Sciatic nerve (tissue), 2 donors: ENCODE measurements at regions not wholly inside any gene's neighbourhood (a gene's known extent, or its start where the extent isn't known, plus 50 kb on each side); places are given as distances from the start of the nearest gene placed in this dataset.

Source experiments
- ATAC-seq: fragments of 200-7000 bp; cut with Tn5 transposase; one replicate; pipeline ENCODE4 v1.9.1; 2020; ENCODE audit warnings: mild to moderate bottlenecking, moderate library complexity
- DNase-seq: peaks from one replicate; pipeline ENCODE4 v3.0.0-alpha.2; 2020; ENCODE audit warnings: low spot score
- intact Hi-C: fragments of 100-400 bp; cut with DNase I; formaldehyde crosslinking; loops from one replicate; pipeline ENCODE4 v1.14.2; 2022
- donor health status: DM: no; HTN: no; CAD: no.
- donor health status: DM: no; HTN: no; CAD: no.

- ATAC-seq: peak; percentile 48
- no peak for DNase-seq
- intact Hi-C loops: loop anchor here (10.0 kb wide), 1 partner anchor 178 kb away; the partner anchor contains the start of gene FOXO1
These were observed 179.8 kb downstream of the FOXO1 start for GRCh38 chr13:40486518-40487163.

GRCh38 chr13:40488869-40489391 is 177.5 kb downstream of the FOXO1 start:
- no peak for ATAC-seq
- no peak for DNase-seq
- intact Hi-C loops: loop anchor here (10.0 kb wide), 1 partner anchor 176 kb away; the partner anchor contains the start of gene FOXO1

- ATAC-seq (no peak), DNase-seq (no peak)
- intact Hi-C loops: no loop called here
These were observed 176.2 kb downstream of the FOXO1 start for GRCh38 chr13:40490086-40490758.

GRCh38 chr13:40492511-40492910 is 173.9 kb downstream of the FOXO1 start:
- ATAC-seq: no peak
- DNase-seq: no peak
- intact Hi-C loops: no loop called here

GRCh38 chr13:40494513-40494912 is 171.9 kb downstream of the FOXO1 start:
- intact Hi-C loops: no loop called here
- ATAC-seq (peak; percentile 62), DNase-seq (no peak)

DNA sequence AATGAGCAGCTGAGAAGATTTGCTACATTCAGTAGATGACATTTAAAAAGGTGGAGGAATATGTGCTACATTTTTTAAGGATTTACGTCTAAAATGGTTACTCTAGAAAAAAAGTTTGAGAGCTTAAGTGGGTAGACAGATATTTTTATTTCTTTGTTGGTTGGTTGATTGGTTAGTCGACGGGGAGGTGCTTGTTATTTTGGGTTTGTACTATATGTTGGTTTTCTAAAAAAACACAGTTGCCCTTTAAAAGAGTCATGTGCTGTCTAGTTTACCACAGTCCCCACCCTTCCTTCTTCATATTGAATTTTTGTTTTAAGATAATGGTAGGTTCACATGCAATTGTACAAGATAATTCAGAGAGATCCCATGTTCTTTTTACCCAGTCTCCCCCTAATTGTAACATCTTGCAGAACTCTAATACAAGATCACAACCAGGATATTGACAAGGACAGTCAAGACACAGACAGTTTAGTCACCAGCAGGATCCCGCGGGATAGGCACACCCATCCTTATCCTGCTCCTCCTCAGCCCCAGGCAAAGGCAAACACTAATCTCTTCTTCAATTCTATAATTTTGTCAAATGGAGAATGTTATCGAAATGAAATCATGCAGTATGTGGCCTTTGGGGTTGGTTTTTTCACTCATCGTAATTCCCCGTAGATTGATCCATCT is 171.4 kb downstream of the FOXO1 start:
- DNase-seq (no peak), ATAC-seq (no peak)
- intact Hi-C loops: no loop called here

- no peak for ATAC-seq
- intact Hi-C loops: no loop called here
- DNase-seq: no peak
These were observed 170.8 kb downstream of the FOXO1 start for GRCh38 chr13:40495621-40496001.

DNA sequence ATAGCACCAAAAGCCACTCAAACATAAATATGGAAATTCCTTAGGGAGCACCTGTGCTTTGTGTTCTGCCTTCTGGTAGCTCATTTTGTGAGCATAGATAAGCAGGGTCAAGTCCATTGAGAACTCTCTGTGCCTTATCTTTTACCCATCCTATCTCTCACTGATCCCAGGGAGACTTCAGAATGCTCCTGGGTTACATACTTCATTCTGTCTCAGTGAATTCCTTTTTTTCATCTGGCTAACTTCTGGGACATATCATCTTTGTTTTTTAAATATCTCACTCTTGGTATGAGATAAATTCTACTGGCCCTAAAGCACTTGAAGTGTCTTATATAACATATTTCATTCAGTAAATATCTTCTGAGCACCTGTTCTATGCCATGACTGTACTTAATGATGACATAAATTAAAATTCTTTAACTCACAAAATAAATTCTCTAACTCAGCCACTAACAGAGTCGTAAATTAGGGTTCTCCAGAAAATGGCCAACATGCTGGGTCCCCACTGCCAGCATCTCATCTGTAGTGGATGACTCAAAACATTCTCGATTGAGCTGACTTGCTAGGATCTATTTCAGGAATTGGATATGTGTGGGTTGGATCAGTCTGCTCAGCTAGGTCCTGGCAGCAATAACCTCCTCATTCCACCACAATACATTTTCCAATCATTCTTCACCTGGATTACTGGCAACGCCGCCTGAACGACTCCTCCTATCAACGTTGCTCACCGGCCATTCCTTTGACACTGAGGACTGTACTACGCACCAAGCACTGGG is 170.2 kb downstream of the FOXO1 start:
- intact Hi-C loops: no loop called here
- no peak for ATAC-seq
- no peak for DNase-seq

- DNase-seq (no peak), ATAC-seq (no peak)
- intact Hi-C loops: no loop called here
These were observed 168.0 kb downstream of the FOXO1 start for GRCh38 chr13:40498461-40498860.

- DNase-seq (no peak), ATAC-seq (no peak)
- intact Hi-C loops: no loop called here
These were observed 164.2 kb downstream of the FOXO1 start for GRCh38 chr13:40502236-40502635.

GRCh38 chr13:40503011-40503410 is 163.4 kb downstream of the FOXO1 start:
- no peak for DNase-seq
- no peak for ATAC-seq
- intact Hi-C loops: no loop called here

DNA sequence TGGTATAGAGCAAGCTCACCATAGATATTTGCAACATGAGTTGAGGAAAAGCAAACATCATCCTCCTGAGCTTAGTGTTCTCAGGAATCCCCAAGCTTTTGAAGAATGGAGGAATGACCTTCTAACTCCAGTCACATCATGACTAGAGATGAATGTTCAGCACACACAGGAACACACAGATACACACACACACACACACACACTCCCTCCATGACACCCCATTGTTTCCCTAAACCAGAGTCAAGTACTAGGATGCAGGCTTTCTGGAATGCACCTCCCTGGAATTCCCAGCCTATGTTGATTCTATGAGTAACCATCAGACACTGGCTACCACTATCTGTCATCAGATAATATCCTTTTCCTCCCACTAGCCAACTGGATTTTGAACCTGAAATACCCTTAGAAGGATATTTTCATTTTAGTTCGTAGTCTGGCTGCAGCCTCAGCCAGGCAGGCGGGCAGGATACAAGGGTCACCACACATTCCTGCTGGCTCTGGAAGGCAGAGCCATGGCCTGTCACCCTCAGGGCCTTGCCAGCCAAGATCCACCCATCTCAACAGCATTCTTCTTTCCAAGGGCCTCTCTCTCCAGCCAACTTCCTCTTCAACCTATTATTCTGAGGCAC is 162.4 kb downstream of the FOXO1 start:
- intact Hi-C loops: no loop called here
- ATAC-seq (no peak), DNase-seq (no peak)

DNA sequence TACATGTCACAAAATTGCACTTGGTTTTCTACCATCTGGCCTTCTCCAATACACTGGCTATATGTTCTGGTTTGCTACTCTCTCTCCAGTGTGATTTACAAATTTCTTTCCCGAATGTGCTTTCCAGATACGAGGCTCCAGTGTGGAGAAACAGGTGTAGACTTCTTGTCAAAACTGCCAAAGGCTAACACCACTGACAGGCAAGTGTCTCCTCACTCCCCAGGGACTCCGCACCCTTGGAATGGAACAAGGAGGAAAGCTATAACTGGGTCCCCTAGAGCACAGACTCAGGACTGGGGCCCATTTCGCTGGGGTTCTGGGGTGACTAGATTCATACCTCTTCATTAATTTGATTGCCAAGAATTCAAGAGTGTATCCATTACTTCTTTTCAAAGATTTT is 161.8 kb downstream of the FOXO1 start:
- DNase-seq (no peak), ATAC-seq (no peak)
- intact Hi-C loops: no loop called here

DNA sequence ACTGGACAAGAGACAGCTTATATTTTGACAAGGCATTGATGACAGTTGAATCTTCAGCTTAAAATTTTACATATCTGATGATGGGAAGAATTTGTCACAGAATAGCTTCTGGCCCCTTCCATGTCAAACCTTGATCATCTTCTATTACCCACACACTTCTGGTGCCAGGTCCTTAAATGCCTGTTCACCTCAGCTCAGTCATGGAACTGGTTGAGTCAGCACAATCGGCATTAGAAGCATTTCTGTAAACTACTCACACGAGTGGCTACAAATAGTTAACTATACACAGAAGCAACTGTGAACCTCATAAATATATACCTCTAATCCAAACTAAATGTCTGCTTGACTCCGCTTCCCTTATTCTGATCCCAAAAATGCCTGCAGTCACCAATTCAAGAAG is 161.2 kb downstream of the FOXO1 start:
- DNase-seq (no peak), ATAC-seq (no peak)
- intact Hi-C loops: no loop called here
